H1 (cell line): ENCODE measurements at regions not wholly inside any gene's neighbourhood (a gene's known extent, or its start where the extent isn't known, plus 50 kb on each side); places are given as distances from the start of the nearest gene placed in this dataset.

Experiments
- CTCF ChIA-PET: fragments of 300-600 bp; sonication (Branson Sonifier 250); formaldehyde crosslinking; loops from one replicate; lab custom pipeline; 2021; ENCODE audit not compliant: partially characterized antibody; lab: Charles Lee
- POLR2A ChIA-PET: fragments of 300-600 bp; sonication (Branson Sonifier 250); formaldehyde crosslinking; loops from one replicate; lab custom pipeline; 2021; ENCODE audit warnings: inconsistent platforms; ENCODE audit not compliant: partially characterized antibody; lab: Charles Lee
- DNase-seq, 2 experiments: peaks; one replicate each; pipeline versions ENCODE4 v3.0.0 to v3.0.0-alpha.2; 2010 to 2022; ENCODE audit warnings: low spot score in 2 of 2, low read depth in 1 of 2, mixed read lengths in 1 of 2
- FAIRE-seq: peaks from 2 replicates; lab custom pipeline; 2011; peaks lifted over from hg19 to GRCh38; lab: Jason Lieb, UNC
- H2AFZ ChIP-seq: 2 replicates; pipeline ENCODE4 v1.8.1; 2012; ENCODE audit warnings: low read length, inconsistent platforms
- H2AK5ac ChIP-seq: 2 replicates; pipeline ENCODE4 v1.6.1; 2013; ENCODE audit warnings: low read depth, low read length
- H2BK120ac ChIP-seq: replicated peaks from 2 replicates; pipeline ENCODE3; 2013; ENCODE audit warnings: low read depth, low read length, inconsistent platforms
- H2BK12ac ChIP-seq: 2 replicates; pipeline ENCODE4 v1.6.1; 2013; ENCODE audit warnings: low read depth, low read length
- H2BK15ac ChIP-seq: 2 replicates; pipeline ENCODE4 v1.6.1; 2013; ENCODE audit warnings: low read length
- H2BK20ac ChIP-seq: 2 replicates; pipeline ENCODE4 v1.6.1; 2013; ENCODE audit warnings: low read length
- H2BK5ac ChIP-seq: 2 replicates; pipeline ENCODE4 v1.6.1; 2013; ENCODE audit warnings: low read depth, low read length
- H3K14ac ChIP-seq: 2 replicates; pipeline ENCODE4 v1.6.1; 2013; ENCODE audit warnings: inconsistent platforms; ENCODE audit not compliant: insufficient read length
- H3K18ac ChIP-seq: 2 replicates; pipeline ENCODE4 v1.6.1; 2013; ENCODE audit warnings: low read length; ENCODE audit errors: extremely low read depth
- H3K23ac ChIP-seq: 2 replicates; pipeline ENCODE4 v1.6.1; 2013; ENCODE audit warnings: inconsistent platforms; ENCODE audit not compliant: insufficient read length
- H3K23me2 ChIP-seq: 2 replicates; pipeline ENCODE4 v1.6.1; 2013; ENCODE audit warnings: low read depth, low read length
- H3K27ac ChIP-seq: 2 replicates; pipeline ENCODE4 v1.6.1; 2011; ENCODE audit warnings: low read depth, low read length, inconsistent platforms
- H3K27me3 ChIP-seq, 4 experiments: replicated peaks in 1 of 4; 1 replicate in 1 of 4; 2 replicates in 3 of 4; pipeline versions ENCODE4 v1.6.1 to v1.8.1; 2011 to 2013; ENCODE audit warnings: low read length in 3 of 4, mild to moderate bottlenecking in 3 of 4, inconsistent platforms in 2 of 4, mixed read lengths in 2 of 4, moderate library complexity in 1 of 4; ENCODE audit not compliant: control insufficient read depth in 3 of 4, insufficient read depth in 3 of 4; ENCODE audit errors: extremely low read depth in 1 of 4
- H3K36me3 ChIP-seq, 4 experiments: 2 replicates each; pipeline versions ENCODE4 v1.6.1 to v1.8.1; 2011 to 2013; ENCODE audit warnings: mild to moderate bottlenecking in 4 of 4, low read length in 3 of 4, moderate library complexity in 2 of 4, control low read depth in 1 of 4, inconsistent platforms in 1 of 4; ENCODE audit not compliant: insufficient read depth in 4 of 4, control insufficient read depth in 2 of 4
- H3K4ac ChIP-seq: replicated peaks from 2 replicates; pipeline ENCODE3; 2013; ENCODE audit warnings: low read length, low read depth, mixed read lengths, inconsistent platforms; ENCODE audit not compliant: insufficient read length
- H3K4me1 ChIP-seq, 4 experiments: replicated peaks in 1 of 4; 1 replicate in 1 of 4; 2 replicates in 3 of 4; pipeline versions ENCODE4 v1.6.1 to v1.8.1; 2011 to 2013; ENCODE audit warnings: low read length in 3 of 4, inconsistent platforms in 2 of 4, mixed read lengths in 1 of 4; ENCODE audit not compliant: insufficient read depth in 4 of 4, control insufficient read depth in 3 of 4
- H3K4me2 ChIP-seq, 2 experiments: 2 replicates each; pipeline versions ENCODE4 v1.6.1 to v1.8.1; 2011 to 2013; ENCODE audit warnings: low read depth in 2 of 2, low read length in 2 of 2, control low read depth in 1 of 2, inconsistent platforms in 1 of 2, mild to moderate bottlenecking in 1 of 2; ENCODE audit not compliant: insufficient read depth in 1 of 2
- H3K4me3 ChIP-seq, 4 experiments: fragments of 200-600, 300-600 bp in 1 of 4; sonication (generic), shearing (Covaris generic), sonication (Bioruptor Twin) in 1 of 4; 2 replicates each; pipeline versions ENCODE4 v1.5.1 to v1.8.1; 2011 to 2016; ENCODE audit warnings: low read length in 4 of 4, low read depth in 3 of 4, control low read depth in 2 of 4, inconsistent platforms in 2 of 4, mild to moderate bottlenecking in 2 of 4, mixed read lengths in 1 of 4, moderate library complexity in 1 of 4; ENCODE audit not compliant: insufficient read depth in 2 of 4; ENCODE audit errors: extremely low read depth in 1 of 4
- H3K56ac ChIP-seq: replicated peaks from 2 replicates; pipeline ENCODE3; 2013; ENCODE audit warnings: low read depth, mild to moderate bottlenecking, mixed read lengths, low read length, inconsistent platforms; ENCODE audit not compliant: insufficient read length
- H3K79me1 ChIP-seq: 2 replicates; pipeline ENCODE4 v1.6.1; 2013; ENCODE audit warnings: low read depth, low read length, control low read depth
- H3K79me2 ChIP-seq, 2 experiments: 2 replicates each; pipeline versions ENCODE4 v1.6.1 to v1.8.1; 2012 to 2013; ENCODE audit warnings: low read length in 2 of 2, mild to moderate bottlenecking in 2 of 2, inconsistent platforms in 1 of 2; ENCODE audit not compliant: insufficient read depth in 2 of 2, control insufficient read depth in 1 of 2
- H3K9ac ChIP-seq, 4 experiments: replicated peaks in 1 of 4; 1 replicate in 1 of 4; 2 replicates in 3 of 4; pipeline versions ENCODE4 v1.6.1 to v1.8.1; 2011 to 2013; ENCODE audit warnings: low read depth in 3 of 4, low read length in 3 of 4, control low read depth in 2 of 4, mild to moderate bottlenecking in 2 of 4, moderate library complexity in 2 of 4, inconsistent platforms in 1 of 4; ENCODE audit errors: extremely low read depth in 1 of 4
- H3K9me3 ChIP-seq, 2 experiments: 2 replicates each; pipeline versions ENCODE4 v1.6.1 to v1.8.1; 2012 to 2013; ENCODE audit warnings: mild to moderate bottlenecking in 2 of 2, moderate library complexity in 2 of 2, control low read depth in 1 of 2, inconsistent platforms in 1 of 2, low read depth in 1 of 2, low read length in 1 of 2, mixed read lengths in 1 of 2; ENCODE audit not compliant: insufficient read depth in 2 of 2
- H4K20me1 ChIP-seq, 2 experiments: replicated peaks in 1 of 2; 2 replicates each; pipeline versions ENCODE3 to v1.8.1; 2011 to 2013; ENCODE audit warnings: inconsistent platforms in 2 of 2, low read length in 2 of 2, mild to moderate bottlenecking in 1 of 2; ENCODE audit not compliant: insufficient read depth in 2 of 2, control insufficient read depth in 1 of 2
- H4K5ac ChIP-seq: 2 replicates; pipeline ENCODE4 v1.6.1; 2013; ENCODE audit warnings: low read length, low read depth, mixed read lengths, inconsistent platforms; ENCODE audit not compliant: insufficient read length
- H4K8ac ChIP-seq: 2 replicates; pipeline ENCODE4 v1.8.0; 2013; ENCODE audit warnings: mild to moderate bottlenecking, moderate library complexity, low read length, inconsistent platforms; ENCODE audit not compliant: insufficient read depth; ENCODE audit errors: extremely low read depth
- H4K91ac ChIP-seq: replicated peaks from 2 replicates; pipeline ENCODE3; 2013; ENCODE audit warnings: low read length, mixed read lengths, inconsistent platforms; ENCODE audit not compliant: insufficient read length
- CHD2 ChIP-seq: IDR thresholded peaks from 2 replicates; pipeline ENCODE4 v1.6.1; 2012; ENCODE audit warnings: low read length, improper control_type of control experiment
- EP300 ChIP-seq, 2 experiments: IDR thresholded peaks; 1 replicate in 1 of 2; 2 replicates in 1 of 2; pipeline ENCODE4 v1.6.1; 2011 to 2012; ENCODE audit warnings: low read depth in 2 of 2, low read length in 2 of 2, mild to moderate bottlenecking in 2 of 2, borderline replicate concordance in 1 of 2, inconsistent platforms in 1 of 2, moderate library complexity in 1 of 2
- HDAC2 ChIP-seq, 2 experiments: fragments of 300-600 bp in 1 of 2; sonication (generic) in 1 of 2; IDR thresholded peaks; 2 replicates each; pipeline ENCODE4 v1.6.1; 2011 to 2012; ENCODE audit warnings: low read depth in 2 of 2, low read length in 2 of 2, mild to moderate bottlenecking in 2 of 2, moderate library complexity in 2 of 2, borderline replicate concordance in 1 of 2, inconsistent platforms in 1 of 2
- POLR2A ChIP-seq, 2 experiments: IDR thresholded peaks; 1 replicate in 1 of 2; 2 replicates in 1 of 2; pipeline ENCODE4 v1.6.1; 2011; ENCODE audit warnings: low read depth in 2 of 2, low read length in 2 of 2, mild to moderate bottlenecking in 2 of 2; ENCODE audit errors: control extremely low read depth in 1 of 2
- SIN3A ChIP-seq, 2 experiments: IDR thresholded peaks in 1 of 2; conservative IDR thresholded peaks in 1 of 2; 2 replicates each; pipeline ENCODE4 v1.6.1; 2011 to 2012; ENCODE audit warnings: low read length in 2 of 2, improper control_type of control experiment in 1 of 2, low read depth in 1 of 2, mild to moderate bottlenecking in 1 of 2
- SP4 ChIP-seq: IDR thresholded peaks from 2 replicates; pipeline ENCODE4 v1.6.1; 2012; ENCODE audit warnings: low read length, inconsistent platforms
- TEAD4 ChIP-seq: IDR thresholded peaks from 2 replicates; pipeline ENCODE4 v1.6.1; 2012; ENCODE audit warnings: low read depth, low read length, inconsistent platforms, mixed read lengths
- YY1 ChIP-seq: IDR thresholded peaks from 2 replicates; pipeline ENCODE4 v1.6.1; 2011; ENCODE audit warnings: low read depth, mild to moderate bottlenecking, low read length
- WGBS, 2 experiments: shearing (Covaris generic) in 1 of 2; methylation state at CpG; one replicate each; pipeline versions ENCODE4 v1.1.6 to v1.1.7; 2013 to 2015; ENCODE audit warnings: low lambda C conversion rate in 2 of 2, mixed read lengths in 2 of 2, inconsistent platforms in 1 of 2, low coverage in 1 of 2, missing lambda C conversion rate in 1 of 2; ENCODE audit not compliant: insufficient replicate concordance in 2 of 2, insufficient coverage in 1 of 2, insufficient read length in 1 of 2; ENCODE audit errors: extremely low coverage in 1 of 2, missing lambda C conversion rate in 1 of 2; 5-methylcytosine and 5-hydroxymethylcytosine counted together

- no peak for TF ChIP-seq EP300 (IDR thresholded peaks at IDR 0.05; ENCODE audit: borderline replicate concordance in 1 of 2, low read depth in 2 of 2, low read length in 2 of 2)
- TF ChIP-seq YY1 = no peak
- TF ChIP-seq SIN3A (conservative IDR thresholded peaks at IDR 0.05 in 1 of 2, IDR thresholded peaks at IDR 0.05 in 1 of 2; ENCODE audit: low read depth in 1 of 2, low read length in 2 of 2) = no peak
- no peak for TF ChIP-seq SP4
- TF ChIP-seq POLR2A (IDR thresholded peaks at IDR 0.05; ENCODE audit: control extremely low read depth in 1 of 2, low read depth in 2 of 2, low read length in 2 of 2) = no peak
- TF ChIP-seq HDAC2 (IDR thresholded peaks at IDR 0.05; ENCODE audit: borderline replicate concordance in 1 of 2, low read depth in 2 of 2, low read length in 2 of 2) = no peak
- TF ChIP-seq TEAD4 = no peak
- no peak for TF ChIP-seq CHD2
- POLR2A ChIA-PET = no interaction called here
- FAIRE-seq (no peak), DNase-seq (no peak)
- no peak overlapping the region for H3K4ac ChIP-seq
- no peaks in the 10 kb centered on the region for H3K79me1 ChIP-seq
- no peak overlapping the region for H4K8ac ChIP-seq
- no peak overlapping the region for H3K4me3 ChIP-seq
- no peak overlapping the region for H3K23ac ChIP-seq
- H3K27me3 ChIP-seq = no peaks in the 10 kb centered on the region
- H3K4me2 ChIP-seq = no peak overlapping the region
- H3K36me3 ChIP-seq = no peaks in the 10 kb centered on the region
- CTCF ChIA-PET = interaction anchor here (1.1 kb wide), 1 partner anchor 26 kb away, joined by 5 read pairs; no protein-coding TSS in a partner anchor
- no peaks in the 10 kb centered on the region for H4K20me1 ChIP-seq
- H3K56ac ChIP-seq = no peak overlapping the region
- no peak overlapping the region for H3K18ac ChIP-seq
- WGBS, 2 experiments = 80% methylated on average over 4 of the region's 4 CpGs; no CpG with 5 or more reads in 1 of the 2 experiments
- H4K5ac ChIP-seq = no peak overlapping the region
- no peak overlapping the region for H3K27ac ChIP-seq
- no peak overlapping the region for H2BK20ac ChIP-seq
- H2BK120ac ChIP-seq = no peak overlapping the region
- H3K9ac ChIP-seq = no peak overlapping the region
- H3K79me2 ChIP-seq = no peaks in the 10 kb centered on the region
- H2BK5ac ChIP-seq = no peak overlapping the region
- H3K23me2 ChIP-seq = no peaks in the 10 kb centered on the region
- H3K14ac ChIP-seq = no peak overlapping the region
- no peak overlapping the region for H2BK12ac ChIP-seq
- peaks cover 0 to 13% (median 5%) of the 10 kb centered on the region in 4 experiments; a peak in 3 of 7 replicates for H3K4me1 ChIP-seq
- H2AFZ ChIP-seq = no peak overlapping the region
- no peak overlapping the region for H2BK15ac ChIP-seq
- no peak overlapping the region for H2AK5ac ChIP-seq
- H3K9me3 ChIP-seq = no peaks in the 10 kb centered on the region
- H4K91ac ChIP-seq = no peak overlapping the region
Measured at GRCh38 chr12:24752763-24753462, 196.0 kb downstream of the BCAT1 start.
